H1 (cell line): ENCODE measurements at regions not wholly inside any gene's neighbourhood (a gene's known extent, or its start where the extent isn't known, plus 50 kb on each side); places are given as distances from the start of the nearest gene placed in this dataset.

Source experiments
- CTCF ChIA-PET: fragments of 300-600 bp; sonication (Branson Sonifier 250); formaldehyde crosslinking; loops from one replicate; lab custom pipeline; 2021; ENCODE audit not compliant: partially characterized antibody; lab: Charles Lee
- POLR2A ChIA-PET: fragments of 300-600 bp; sonication (Branson Sonifier 250); formaldehyde crosslinking; loops from one replicate; lab custom pipeline; 2021; ENCODE audit warnings: inconsistent platforms; ENCODE audit not compliant: partially characterized antibody; lab: Charles Lee
- DNase-seq, 2 experiments: peaks; one replicate each; pipeline versions ENCODE4 v3.0.0 to v3.0.0-alpha.2; 2010 to 2022; ENCODE audit warnings: low spot score in 2 of 2, low read depth in 1 of 2, mixed read lengths in 1 of 2
- FAIRE-seq: peaks from 2 replicates; lab custom pipeline; 2011; peaks lifted over from hg19 to GRCh38; lab: Jason Lieb, UNC
- H2AFZ ChIP-seq: 2 replicates; pipeline ENCODE4 v1.8.1; 2012; ENCODE audit warnings: low read length, inconsistent platforms
- H2AK5ac ChIP-seq: 2 replicates; pipeline ENCODE4 v1.6.1; 2013; ENCODE audit warnings: low read depth, low read length
- H2BK120ac ChIP-seq: replicated peaks from 2 replicates; pipeline ENCODE3; 2013; ENCODE audit warnings: low read depth, low read length, inconsistent platforms
- H2BK12ac ChIP-seq: 2 replicates; pipeline ENCODE4 v1.6.1; 2013; ENCODE audit warnings: low read depth, low read length
- H2BK15ac ChIP-seq: 2 replicates; pipeline ENCODE4 v1.6.1; 2013; ENCODE audit warnings: low read length
- H2BK20ac ChIP-seq: 2 replicates; pipeline ENCODE4 v1.6.1; 2013; ENCODE audit warnings: low read length
- H2BK5ac ChIP-seq: 2 replicates; pipeline ENCODE4 v1.6.1; 2013; ENCODE audit warnings: low read depth, low read length
- H3K14ac ChIP-seq: 2 replicates; pipeline ENCODE4 v1.6.1; 2013; ENCODE audit warnings: inconsistent platforms; ENCODE audit not compliant: insufficient read length
- H3K18ac ChIP-seq: 2 replicates; pipeline ENCODE4 v1.6.1; 2013; ENCODE audit warnings: low read length; ENCODE audit errors: extremely low read depth
- H3K23ac ChIP-seq: 2 replicates; pipeline ENCODE4 v1.6.1; 2013; ENCODE audit warnings: inconsistent platforms; ENCODE audit not compliant: insufficient read length
- H3K23me2 ChIP-seq: 2 replicates; pipeline ENCODE4 v1.6.1; 2013; ENCODE audit warnings: low read depth, low read length
- H3K27ac ChIP-seq: 2 replicates; pipeline ENCODE4 v1.6.1; 2011; ENCODE audit warnings: low read depth, low read length, inconsistent platforms
- H3K27me3 ChIP-seq, 4 experiments: replicated peaks in 1 of 4; 1 replicate in 1 of 4; 2 replicates in 3 of 4; pipeline versions ENCODE4 v1.6.1 to v1.8.1; 2011 to 2013; ENCODE audit warnings: low read length in 3 of 4, mild to moderate bottlenecking in 3 of 4, inconsistent platforms in 2 of 4, mixed read lengths in 2 of 4, moderate library complexity in 1 of 4; ENCODE audit not compliant: control insufficient read depth in 3 of 4, insufficient read depth in 3 of 4; ENCODE audit errors: extremely low read depth in 1 of 4
- H3K36me3 ChIP-seq, 4 experiments: 2 replicates each; pipeline versions ENCODE4 v1.6.1 to v1.8.1; 2011 to 2013; ENCODE audit warnings: mild to moderate bottlenecking in 4 of 4, low read length in 3 of 4, moderate library complexity in 2 of 4, control low read depth in 1 of 4, inconsistent platforms in 1 of 4; ENCODE audit not compliant: insufficient read depth in 4 of 4, control insufficient read depth in 2 of 4
- H3K4ac ChIP-seq: replicated peaks from 2 replicates; pipeline ENCODE3; 2013; ENCODE audit warnings: low read length, low read depth, mixed read lengths, inconsistent platforms; ENCODE audit not compliant: insufficient read length
- H3K4me1 ChIP-seq, 4 experiments: replicated peaks in 1 of 4; 1 replicate in 1 of 4; 2 replicates in 3 of 4; pipeline versions ENCODE4 v1.6.1 to v1.8.1; 2011 to 2013; ENCODE audit warnings: low read length in 3 of 4, inconsistent platforms in 2 of 4, mixed read lengths in 1 of 4; ENCODE audit not compliant: insufficient read depth in 4 of 4, control insufficient read depth in 3 of 4
- H3K4me2 ChIP-seq, 2 experiments: 2 replicates each; pipeline versions ENCODE4 v1.6.1 to v1.8.1; 2011 to 2013; ENCODE audit warnings: low read depth in 2 of 2, low read length in 2 of 2, control low read depth in 1 of 2, inconsistent platforms in 1 of 2, mild to moderate bottlenecking in 1 of 2; ENCODE audit not compliant: insufficient read depth in 1 of 2
- H3K4me3 ChIP-seq, 4 experiments: fragments of 200-600, 300-600 bp in 1 of 4; sonication (generic), shearing (Covaris generic), sonication (Bioruptor Twin) in 1 of 4; 2 replicates each; pipeline versions ENCODE4 v1.5.1 to v1.8.1; 2011 to 2016; ENCODE audit warnings: low read length in 4 of 4, low read depth in 3 of 4, control low read depth in 2 of 4, inconsistent platforms in 2 of 4, mild to moderate bottlenecking in 2 of 4, mixed read lengths in 1 of 4, moderate library complexity in 1 of 4; ENCODE audit not compliant: insufficient read depth in 2 of 4; ENCODE audit errors: extremely low read depth in 1 of 4
- H3K56ac ChIP-seq: replicated peaks from 2 replicates; pipeline ENCODE3; 2013; ENCODE audit warnings: low read depth, mild to moderate bottlenecking, mixed read lengths, low read length, inconsistent platforms; ENCODE audit not compliant: insufficient read length
- H3K79me1 ChIP-seq: 2 replicates; pipeline ENCODE4 v1.6.1; 2013; ENCODE audit warnings: low read depth, low read length, control low read depth
- H3K79me2 ChIP-seq, 2 experiments: 2 replicates each; pipeline versions ENCODE4 v1.6.1 to v1.8.1; 2012 to 2013; ENCODE audit warnings: low read length in 2 of 2, mild to moderate bottlenecking in 2 of 2, inconsistent platforms in 1 of 2; ENCODE audit not compliant: insufficient read depth in 2 of 2, control insufficient read depth in 1 of 2
- H3K9ac ChIP-seq, 4 experiments: replicated peaks in 1 of 4; 1 replicate in 1 of 4; 2 replicates in 3 of 4; pipeline versions ENCODE4 v1.6.1 to v1.8.1; 2011 to 2013; ENCODE audit warnings: low read depth in 3 of 4, low read length in 3 of 4, control low read depth in 2 of 4, mild to moderate bottlenecking in 2 of 4, moderate library complexity in 2 of 4, inconsistent platforms in 1 of 4; ENCODE audit errors: extremely low read depth in 1 of 4
- H3K9me3 ChIP-seq, 2 experiments: 2 replicates each; pipeline versions ENCODE4 v1.6.1 to v1.8.1; 2012 to 2013; ENCODE audit warnings: mild to moderate bottlenecking in 2 of 2, moderate library complexity in 2 of 2, control low read depth in 1 of 2, inconsistent platforms in 1 of 2, low read depth in 1 of 2, low read length in 1 of 2, mixed read lengths in 1 of 2; ENCODE audit not compliant: insufficient read depth in 2 of 2
- H4K20me1 ChIP-seq, 2 experiments: replicated peaks in 1 of 2; 2 replicates each; pipeline versions ENCODE3 to v1.8.1; 2011 to 2013; ENCODE audit warnings: inconsistent platforms in 2 of 2, low read length in 2 of 2, mild to moderate bottlenecking in 1 of 2; ENCODE audit not compliant: insufficient read depth in 2 of 2, control insufficient read depth in 1 of 2
- H4K5ac ChIP-seq: 2 replicates; pipeline ENCODE4 v1.6.1; 2013; ENCODE audit warnings: low read length, low read depth, mixed read lengths, inconsistent platforms; ENCODE audit not compliant: insufficient read length
- H4K8ac ChIP-seq: 2 replicates; pipeline ENCODE4 v1.8.0; 2013; ENCODE audit warnings: mild to moderate bottlenecking, moderate library complexity, low read length, inconsistent platforms; ENCODE audit not compliant: insufficient read depth; ENCODE audit errors: extremely low read depth
- H4K91ac ChIP-seq: replicated peaks from 2 replicates; pipeline ENCODE3; 2013; ENCODE audit warnings: low read length, mixed read lengths, inconsistent platforms; ENCODE audit not compliant: insufficient read length
- E2F6 ChIP-seq: IDR thresholded peaks from 2 replicates; pipeline ENCODE4 v1.6.1; 2012; ENCODE audit warnings: inconsistent platforms
- MAFK ChIP-seq: IDR thresholded peaks from 2 replicates; pipeline ENCODE4 v1.6.1; 2012; ENCODE audit warnings: low read depth, mild to moderate bottlenecking, improper control_type of control experiment, low read length
- POLR2A ChIP-seq, 2 experiments: IDR thresholded peaks; 1 replicate in 1 of 2; 2 replicates in 1 of 2; pipeline ENCODE4 v1.6.1; 2011; ENCODE audit warnings: low read depth in 2 of 2, low read length in 2 of 2, mild to moderate bottlenecking in 2 of 2; ENCODE audit errors: control extremely low read depth in 1 of 2
- SRF ChIP-seq: IDR thresholded peaks from 2 replicates; pipeline ENCODE4 v1.6.1; 2011; ENCODE audit warnings: mild to moderate bottlenecking, low read depth, low read length, moderate library complexity
- TCF12 ChIP-seq: IDR thresholded peaks from 2 replicates; pipeline ENCODE4 v1.6.1; 2011; ENCODE audit warnings: low read depth, mild to moderate bottlenecking, low read length
- WGBS, 2 experiments: shearing (Covaris generic) in 1 of 2; methylation state at CpG; one replicate each; pipeline versions ENCODE4 v1.1.6 to v1.1.7; 2013 to 2015; ENCODE audit warnings: low lambda C conversion rate in 2 of 2, mixed read lengths in 2 of 2, inconsistent platforms in 1 of 2, low coverage in 1 of 2, missing lambda C conversion rate in 1 of 2; ENCODE audit not compliant: insufficient replicate concordance in 2 of 2, insufficient coverage in 1 of 2, insufficient read length in 1 of 2; ENCODE audit errors: extremely low coverage in 1 of 2, missing lambda C conversion rate in 1 of 2; 5-methylcytosine and 5-hydroxymethylcytosine counted together

- H2AK5ac ChIP-seq: no peak overlapping the region
- H3K14ac ChIP-seq: no peak overlapping the region
- H2BK15ac ChIP-seq: no peak overlapping the region
- TF ChIP-seq TCF12 (no peak), POLR2A (IDR thresholded peaks at IDR 0.05; ENCODE audit: control extremely low read depth in 1 of 2, low read depth in 2 of 2, low read length in 2 of 2) (no peak), SRF (no peak), E2F6 (no peak), MAFK (no peak)
- no peak overlapping the region for H3K4ac ChIP-seq
- H3K18ac ChIP-seq: no peak overlapping the region
- H3K27me3 ChIP-seq: no peaks in the 10 kb centered on the region
- 96% methylated on average over 1 of the region's 1 CpG; no CpG with 5 or more reads in 1 of the 2 experiments for WGBS, 2 experiments
- H3K27ac ChIP-seq: no peak overlapping the region
- no peak overlapping the region for H2BK5ac ChIP-seq
- no peaks in the 10 kb centered on the region for H3K79me1 ChIP-seq
- FAIRE-seq: no peak
- no peaks in the 10 kb centered on the region for H4K20me1 ChIP-seq
- no peak for DNase-seq
- H4K5ac ChIP-seq: no peak overlapping the region
- H3K56ac ChIP-seq: no peak overlapping the region
- H3K79me2 ChIP-seq: no peaks in the 10 kb centered on the region
- no peaks in the 10 kb centered on the region for H3K36me3 ChIP-seq
- H2BK120ac ChIP-seq: no peak overlapping the region
- H3K23ac ChIP-seq: no peak overlapping the region
- no peak overlapping the region for H2BK12ac ChIP-seq
- no peak overlapping the region for H4K8ac ChIP-seq
- H4K91ac ChIP-seq: no peak overlapping the region
- ChIA-PET CTCF (interaction anchor here (1.0 to 3.0 kb wide), 3 partner anchors 14 to 456 kb away, joined by 3 to 15 read pairs (median 3); no protein-coding TSS in a partner anchor), POLR2A (no interaction called here)
- no peak overlapping the region for H3K9ac ChIP-seq
- no peak overlapping the region for H3K4me2 ChIP-seq
- no peak overlapping the region for H2BK20ac ChIP-seq
- no peaks in the 10 kb centered on the region for H3K4me1 ChIP-seq
- H3K23me2 ChIP-seq: no peaks in the 10 kb centered on the region
- H3K9me3 ChIP-seq: 0 out of 4 replicates have a peak, but pooled peaks cover 0 to 2% of the 10 kb centered on the region in 2 experiments
- H3K4me3 ChIP-seq: no peak overlapping the region
- H2AFZ ChIP-seq: no peak overlapping the region
Observed at GRCh38 chr3:107220538-107220937, 156.7 kb upstream of the CCDC54 start.
